Neural cell (in vitro differentiated cells): ENCODE measurements at regions not wholly inside any gene's neighbourhood (a gene's known extent, or its start where the extent isn't known, plus 50 kb on each side); places are given as distances from the start of the nearest gene placed in this dataset.

Experiments used
- H2AFZ ChIP-seq: fragments of 200-600, 300-800 bp; sonication (generic), shearing (Covaris generic); 2 replicates; pipeline ENCODE4 v1.6.0; 2014; ENCODE audit warnings: low read depth, mild to moderate bottlenecking, antibody characterized with exemption, low read length, moderate library complexity
- H3F3A ChIP-seq: fragments of 200-600 bp; shearing (Covaris generic); 2 replicates; pipeline ENCODE4 v1.6.1; 2016; ENCODE audit warnings: mild to moderate bottlenecking, moderate library complexity, mixed read lengths, antibody characterized with exemption, low read length; ENCODE audit not compliant: insufficient read depth, poor library complexity, severe bottlenecking
- H3K27ac ChIP-seq: fragments of 200-600, 300-800 bp; sonication (generic), shearing (Covaris generic); 2 replicates; pipeline ENCODE4 v1.5.1; 2014; ENCODE audit warnings: mild to moderate bottlenecking, low read length, moderate library complexity
- H3K27me3 ChIP-seq: fragments of 300-800, 200-600 bp; sonication (generic), shearing (Covaris generic); 2 replicates; pipeline ENCODE4 v1.6.0; 2014; ENCODE audit warnings: mild to moderate bottlenecking, low read depth, low read length, moderate library complexity; ENCODE audit not compliant: insufficient read depth
- H3K36me3 ChIP-seq: fragments of 300-800, 200-600 bp; sonication (generic), shearing (Covaris generic); 2 replicates; pipeline ENCODE4 v1.5.1; 2014; ENCODE audit warnings: mild to moderate bottlenecking, antibody characterized with exemption, low read length, moderate library complexity; ENCODE audit not compliant: insufficient read depth
- H3K4me2 ChIP-seq: fragments of 300-800, 200-600 bp; sonication (generic), shearing (Covaris generic); 2 replicates; pipeline ENCODE4 v1.6.0; 2014; ENCODE audit warnings: mild to moderate bottlenecking, low read length
- H3K4me3 ChIP-seq: fragments of 300-800, 200-600 bp; sonication (generic), shearing (Covaris generic); 2 replicates; pipeline ENCODE4 v1.5.1; 2014; ENCODE audit warnings: mild to moderate bottlenecking, low read length, moderate library complexity
- H3K79me2 ChIP-seq: fragments of 200-600 bp; shearing (Covaris generic); replicated peaks from 2 replicates; pipeline ENCODE4 v1.6.0; 2014; ENCODE audit warnings: mild to moderate bottlenecking, low read length, moderate library complexity; ENCODE audit not compliant: insufficient read depth
- H3K9ac ChIP-seq: fragments of 300-800, 200-600 bp; sonication (generic), shearing (Covaris generic); 2 replicates; pipeline ENCODE4 v1.6.1; 2016; ENCODE audit warnings: mild to moderate bottlenecking, low read length, mixed read lengths
- H3K9me2 ChIP-seq: fragments of 200-600 bp; shearing (Covaris generic); 2 replicates; pipeline ENCODE4 v1.6.1; 2016; ENCODE audit warnings: mild to moderate bottlenecking, low read length, mixed read lengths; ENCODE audit not compliant: insufficient read depth
- H3K9me3 ChIP-seq: fragments of 200-600, 300-800 bp; sonication (generic), shearing (Covaris generic); 2 replicates; pipeline ENCODE4 v1.6.1; 2016; ENCODE audit warnings: mild to moderate bottlenecking, mixed run types, low read length, moderate library complexity, mixed read lengths
- H4K20me1 ChIP-seq: fragments of 200-600 bp; shearing (Covaris generic); 2 replicates; pipeline ENCODE4 v1.6.1; 2016; ENCODE audit warnings: mild to moderate bottlenecking, mixed run types; ENCODE audit not compliant: insufficient read depth
- EP300 ChIP-seq: fragments of 450-650 bp; conservative IDR thresholded peaks from 2 replicates; pipeline ENCODE4 v1.6.1; 2014; ENCODE audit warnings: antibody characterized with exemption, mild to moderate bottlenecking, moderate library complexity; ENCODE audit not compliant: poor library complexity, severe bottlenecking
- EZH2 ChIP-seq: fragments of 200-600, 300-800 bp; shearing (Covaris generic), sonication (generic); IDR thresholded peaks from 2 replicates; pipeline ENCODE4 v1.6.1; 2014; ENCODE audit warnings: antibody characterized with exemption, low read length, borderline replicate concordance, mild to moderate bottlenecking; ENCODE audit not compliant: insufficient read depth, poor library complexity, severe bottlenecking
- MXI1 ChIP-seq: fragments of 450-650 bp; conservative IDR thresholded peaks from 2 replicates; pipeline ENCODE4 v1.6.1; 2014; ENCODE audit warnings: antibody characterized with exemption, mild to moderate bottlenecking; ENCODE audit not compliant: poor library complexity, severe bottlenecking
- POLR2AphosphoS5 ChIP-seq: IDR thresholded peaks from 2 replicates; pipeline ENCODE4 v1.6.1; 2012
- RAD21 ChIP-seq: fragments of 450-650 bp; conservative IDR thresholded peaks from 2 replicates; pipeline ENCODE4 v1.6.1; 2014; ENCODE audit warnings: antibody characterized with exemption, mild to moderate bottlenecking, moderate library complexity
- SMC3 ChIP-seq: fragments of 450-650 bp; conservative IDR thresholded peaks from 2 replicates; pipeline ENCODE4 v1.6.1; 2014; ENCODE audit warnings: antibody characterized with exemption, mild to moderate bottlenecking, moderate library complexity; ENCODE audit not compliant: poor library complexity
- TAF1 ChIP-seq: IDR thresholded peaks from 2 replicates; pipeline ENCODE4 v1.6.1; 2012; ENCODE audit warnings: low read depth
- TF ChIP-seq, protein P1 (sequence below): IDR thresholded peaks from 2 replicates; pipeline ENCODE4 v1.6.1; 2012; ENCODE audit warnings: borderline replicate concordance
- TF ChIP-seq, protein P2 (sequence below): fragments of 450-650 bp; IDR thresholded peaks from 2 replicates; pipeline ENCODE4 v1.5.1; 2014; ENCODE audit warnings: antibody characterized with exemption, mild to moderate bottlenecking, moderate library complexity; ENCODE audit not compliant: poor library complexity, severe bottlenecking

GRCh38 chr15:97141360-97141759 is 810.9 kb downstream of the NR2F2 start:
- Histone ChIP-seq H3K4me3 (no peak overlapping the region), H3K79me2 (no peaks in the 10 kb centered on the region), H3K9me3 (peaks cover 5% of the 10 kb centered on the region), H3F3A (no peaks in the 10 kb centered on the region), H2AFZ (no peak overlapping the region), H3K4me2 (no peak overlapping the region), H3K36me3 (no peaks in the 10 kb centered on the region), H3K27ac (no peak overlapping the region), H4K20me1 (no peaks in the 10 kb centered on the region), H3K27me3 (no peaks in the 10 kb centered on the region), H3K9ac (no peak overlapping the region), H3K9me2 (no peaks in the 10 kb centered on the region)
- TF ChIP-seq, protein P1, sequence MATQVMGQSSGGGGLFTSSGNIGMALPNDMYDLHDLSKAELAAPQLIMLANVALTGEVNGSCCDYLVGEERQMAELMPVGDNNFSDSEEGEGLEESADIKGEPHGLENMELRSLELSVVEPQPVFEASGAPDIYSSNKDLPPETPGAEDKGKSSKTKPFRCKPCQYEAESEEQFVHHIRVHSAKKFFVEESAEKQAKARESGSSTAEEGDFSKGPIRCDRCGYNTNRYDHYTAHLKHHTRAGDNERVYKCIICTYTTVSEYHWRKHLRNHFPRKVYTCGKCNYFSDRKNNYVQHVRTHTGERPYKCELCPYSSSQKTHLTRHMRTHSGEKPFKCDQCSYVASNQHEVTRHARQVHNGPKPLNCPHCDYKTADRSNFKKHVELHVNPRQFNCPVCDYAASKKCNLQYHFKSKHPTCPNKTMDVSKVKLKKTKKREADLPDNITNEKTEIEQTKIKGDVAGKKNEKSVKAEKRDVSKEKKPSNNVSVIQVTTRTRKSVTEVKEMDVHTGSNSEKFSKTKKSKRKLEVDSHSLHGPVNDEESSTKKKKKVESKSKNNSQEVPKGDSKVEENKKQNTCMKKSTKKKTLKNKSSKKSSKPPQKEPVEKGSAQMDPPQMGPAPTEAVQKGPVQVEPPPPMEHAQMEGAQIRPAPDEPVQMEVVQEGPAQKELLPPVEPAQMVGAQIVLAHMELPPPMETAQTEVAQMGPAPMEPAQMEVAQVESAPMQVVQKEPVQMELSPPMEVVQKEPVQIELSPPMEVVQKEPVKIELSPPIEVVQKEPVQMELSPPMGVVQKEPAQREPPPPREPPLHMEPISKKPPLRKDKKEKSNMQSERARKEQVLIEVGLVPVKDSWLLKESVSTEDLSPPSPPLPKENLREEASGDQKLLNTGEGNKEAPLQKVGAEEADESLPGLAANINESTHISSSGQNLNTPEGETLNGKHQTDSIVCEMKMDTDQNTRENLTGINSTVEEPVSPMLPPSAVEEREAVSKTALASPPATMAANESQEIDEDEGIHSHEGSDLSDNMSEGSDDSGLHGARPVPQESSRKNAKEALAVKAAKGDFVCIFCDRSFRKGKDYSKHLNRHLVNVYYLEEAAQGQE: no peak

- Histone ChIP-seq H3K79me2 (no peaks in the 10 kb centered on the region), H3K27me3 (no peaks in the 10 kb centered on the region), H2AFZ (no peak overlapping the region), H3K36me3 (no peaks in the 10 kb centered on the region), H3K9me2 (no peaks in the 10 kb centered on the region), H3K4me3 (no peak overlapping the region), H3K27ac (no peak overlapping the region), H4K20me1 (no peaks in the 10 kb centered on the region), H3K9ac (no peak overlapping the region), H3K4me2 (no peak overlapping the region), H3K9me3 (peaks cover 5% of the 10 kb centered on the region), H3F3A (no peaks in the 10 kb centered on the region)
- TF ChIP-seq, protein P2, sequence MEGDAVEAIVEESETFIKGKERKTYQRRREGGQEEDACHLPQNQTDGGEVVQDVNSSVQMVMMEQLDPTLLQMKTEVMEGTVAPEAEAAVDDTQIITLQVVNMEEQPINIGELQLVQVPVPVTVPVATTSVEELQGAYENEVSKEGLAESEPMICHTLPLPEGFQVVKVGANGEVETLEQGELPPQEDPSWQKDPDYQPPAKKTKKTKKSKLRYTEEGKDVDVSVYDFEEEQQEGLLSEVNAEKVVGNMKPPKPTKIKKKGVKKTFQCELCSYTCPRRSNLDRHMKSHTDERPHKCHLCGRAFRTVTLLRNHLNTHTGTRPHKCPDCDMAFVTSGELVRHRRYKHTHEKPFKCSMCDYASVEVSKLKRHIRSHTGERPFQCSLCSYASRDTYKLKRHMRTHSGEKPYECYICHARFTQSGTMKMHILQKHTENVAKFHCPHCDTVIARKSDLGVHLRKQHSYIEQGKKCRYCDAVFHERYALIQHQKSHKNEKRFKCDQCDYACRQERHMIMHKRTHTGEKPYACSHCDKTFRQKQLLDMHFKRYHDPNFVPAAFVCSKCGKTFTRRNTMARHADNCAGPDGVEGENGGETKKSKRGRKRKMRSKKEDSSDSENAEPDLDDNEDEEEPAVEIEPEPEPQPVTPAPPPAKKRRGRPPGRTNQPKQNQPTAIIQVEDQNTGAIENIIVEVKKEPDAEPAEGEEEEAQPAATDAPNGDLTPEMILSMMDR: no peak
- TF ChIP-seq EZH2 (no peak), SMC3 (no peak), POLR2AphosphoS5 (no peak), MXI1 (no peak), EP300 (no peak), TAF1 (no peak), RAD21 (no peak)
- TF ChIP-seq, protein P1: no peak
These were observed 811.4 kb downstream of the NR2F2 start for GRCh38 chr15:97141871-97142270.
